ENCODE measurements at regions not wholly inside any gene's neighbourhood (a gene's known extent, or its start where the extent isn't known, plus 50 kb on each side); places are given as distances from the start of the nearest gene placed in this dataset.

DNA sequence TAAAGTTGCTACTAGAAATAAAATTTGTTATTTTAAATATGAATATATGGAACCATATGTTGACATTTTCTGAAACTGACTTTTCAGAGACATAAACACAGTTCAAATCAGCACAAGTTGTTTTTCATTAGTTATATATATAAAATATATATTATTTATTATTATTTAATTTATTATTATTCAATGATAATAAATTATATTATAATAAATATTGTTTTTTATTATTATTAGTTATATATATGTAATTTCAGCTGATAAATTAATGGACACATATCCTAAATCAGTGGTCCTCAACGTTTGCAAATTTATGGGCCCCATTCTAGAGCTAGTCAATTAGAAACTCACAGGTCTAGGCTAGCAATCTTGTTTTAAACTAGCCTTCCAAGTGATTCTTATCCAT lies 809.3 kb downstream of the C4orf33 start:
- H3K9me3 ChIP-seq, result no peaks in the 10 kb centered on the region
- no peak for DNase-seq (ENCODE audit: extremely low spot score in 2 of 2)
- TF ChIP-seq POLR2AphosphoS5 (IDR thresholded peaks at IDR 0.05; ENCODE audit: insufficient read depth in 1 of 2, low read depth in 1 of 2) (no peak), POLR2A (IDR thresholded peaks at IDR 0.05) (no peak)
- TF ChIP-seq, protein P1, sequence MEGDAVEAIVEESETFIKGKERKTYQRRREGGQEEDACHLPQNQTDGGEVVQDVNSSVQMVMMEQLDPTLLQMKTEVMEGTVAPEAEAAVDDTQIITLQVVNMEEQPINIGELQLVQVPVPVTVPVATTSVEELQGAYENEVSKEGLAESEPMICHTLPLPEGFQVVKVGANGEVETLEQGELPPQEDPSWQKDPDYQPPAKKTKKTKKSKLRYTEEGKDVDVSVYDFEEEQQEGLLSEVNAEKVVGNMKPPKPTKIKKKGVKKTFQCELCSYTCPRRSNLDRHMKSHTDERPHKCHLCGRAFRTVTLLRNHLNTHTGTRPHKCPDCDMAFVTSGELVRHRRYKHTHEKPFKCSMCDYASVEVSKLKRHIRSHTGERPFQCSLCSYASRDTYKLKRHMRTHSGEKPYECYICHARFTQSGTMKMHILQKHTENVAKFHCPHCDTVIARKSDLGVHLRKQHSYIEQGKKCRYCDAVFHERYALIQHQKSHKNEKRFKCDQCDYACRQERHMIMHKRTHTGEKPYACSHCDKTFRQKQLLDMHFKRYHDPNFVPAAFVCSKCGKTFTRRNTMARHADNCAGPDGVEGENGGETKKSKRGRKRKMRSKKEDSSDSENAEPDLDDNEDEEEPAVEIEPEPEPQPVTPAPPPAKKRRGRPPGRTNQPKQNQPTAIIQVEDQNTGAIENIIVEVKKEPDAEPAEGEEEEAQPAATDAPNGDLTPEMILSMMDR (IDR thresholded peaks at IDR 0.05), result no peak
- H3K27ac ChIP-seq, result no peak overlapping the region
- no peak overlapping the region for H3K4me3 ChIP-seq
- H3K4me1 ChIP-seq, result no peaks in the 10 kb centered on the region
- intact Hi-C loops (cut with DNase I), result no loop called here
- no peaks in the 10 kb centered on the region for H3K27me3 ChIP-seq
- no peaks in the 10 kb centered on the region for H3K36me3 ChIP-seq

DNA sequence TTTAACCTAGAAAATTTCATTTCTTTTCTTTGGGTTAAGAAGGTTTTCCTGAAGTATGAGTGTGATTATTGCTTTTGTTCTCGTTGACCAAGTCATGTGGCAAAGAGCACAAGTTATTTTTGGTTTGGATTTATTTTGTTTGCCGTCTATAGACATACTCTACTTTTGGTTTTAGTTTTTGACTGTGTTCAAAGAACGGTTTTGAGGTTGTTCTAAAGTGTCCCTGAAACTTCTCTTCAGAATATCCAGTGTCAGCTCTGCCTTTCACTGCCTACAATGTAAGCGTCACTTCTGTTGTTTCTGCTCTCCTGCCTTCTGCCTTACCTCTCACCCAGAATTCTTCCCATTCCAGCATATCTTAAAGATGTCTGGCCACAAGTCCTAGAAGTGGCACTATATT lies 812.2 kb downstream of the C4orf33 start:
- Histone ChIP-seq H3K4me1 (no peaks in the 10 kb centered on the region), H3K4me3 (no peak overlapping the region), H3K9me3 (no peaks in the 10 kb centered on the region), H3K36me3 (no peaks in the 10 kb centered on the region), H3K27ac (no peak overlapping the region), H3K27me3 (no peaks in the 10 kb centered on the region)
- TF ChIP-seq POLR2AphosphoS5 (IDR thresholded peaks at IDR 0.05; ENCODE audit: insufficient read depth in 1 of 2, low read depth in 1 of 2) (no peak), POLR2A (IDR thresholded peaks at IDR 0.05) (no peak)
- TF ChIP-seq, protein P1 (IDR thresholded peaks at IDR 0.05), result no peak
- DNase-seq (ENCODE audit: extremely low spot score in 2 of 2), result no peak
- intact Hi-C loops (cut with DNase I), result no loop called here

DNA sequence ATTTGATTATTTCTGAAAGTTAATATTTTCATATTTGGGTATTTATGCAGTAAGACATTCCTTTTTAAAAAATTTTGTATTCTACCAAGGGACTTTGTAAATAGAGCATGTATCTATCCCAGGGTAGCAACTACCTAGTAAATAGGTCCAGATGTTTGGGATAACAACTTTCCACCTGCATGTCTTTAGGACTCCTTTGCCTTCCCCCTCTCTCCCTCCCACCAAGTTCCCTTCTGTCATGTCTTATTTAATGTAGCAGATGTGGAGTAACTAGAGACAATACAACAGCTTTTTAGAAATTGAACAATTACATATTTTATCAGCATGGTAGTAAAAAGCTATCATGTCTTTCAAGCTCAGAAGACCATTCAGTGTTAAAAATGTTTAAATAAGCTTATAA lies 821.0 kb downstream of the C4orf33 start:
- no peak overlapping the region for H3K4me3 ChIP-seq
- no peak for TF ChIP-seq POLR2A (IDR thresholded peaks at IDR 0.05)
- TF ChIP-seq, protein P1 (IDR thresholded peaks at IDR 0.05), result no peak
- no peak for TF ChIP-seq POLR2AphosphoS5 (IDR thresholded peaks at IDR 0.05; ENCODE audit: insufficient read depth in 1 of 2, low read depth in 1 of 2)
- intact Hi-C loops (cut with DNase I), result no loop called here
- no peaks in the 10 kb centered on the region for H3K9me3 ChIP-seq
- H3K4me1 ChIP-seq, result no peaks in the 10 kb centered on the region
- no peak for DNase-seq (ENCODE audit: extremely low spot score in 2 of 2)
- H3K36me3 ChIP-seq, result no peaks in the 10 kb centered on the region
- H3K27ac ChIP-seq, result no peak overlapping the region
- no peaks in the 10 kb centered on the region for H3K27me3 ChIP-seq

DNA sequence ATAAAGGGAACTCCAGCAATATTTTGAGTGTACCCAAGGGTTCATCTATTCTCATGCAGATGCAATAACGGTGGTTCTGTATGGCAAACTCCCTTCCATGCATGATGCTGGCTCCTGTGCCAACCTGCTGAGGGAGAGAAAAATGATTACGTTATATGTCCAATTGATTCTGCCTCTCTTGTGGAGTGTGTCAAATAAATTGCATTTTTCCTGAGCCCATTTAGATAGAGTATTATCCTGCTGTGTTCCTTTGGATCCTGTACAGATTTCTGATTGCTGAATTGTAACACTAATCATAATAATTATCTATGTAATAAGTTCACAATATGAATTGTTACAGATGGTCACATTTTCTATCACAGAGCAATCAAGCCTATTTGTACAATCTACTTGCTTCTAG lies 821.7 kb downstream of the C4orf33 start:
- no peak overlapping the region for H3K27ac ChIP-seq
- H3K9me3 ChIP-seq, result no peaks in the 10 kb centered on the region
- no peaks in the 10 kb centered on the region for H3K27me3 ChIP-seq
- H3K4me3 ChIP-seq, result no peak overlapping the region
- TF ChIP-seq POLR2AphosphoS5 (IDR thresholded peaks at IDR 0.05; ENCODE audit: insufficient read depth in 1 of 2, low read depth in 1 of 2), result no peak
- TF ChIP-seq, protein P1 (IDR thresholded peaks at IDR 0.05), result no peak
- no peak for TF ChIP-seq POLR2A (IDR thresholded peaks at IDR 0.05)
- intact Hi-C loops (cut with DNase I), result no loop called here
- no peaks in the 10 kb centered on the region for H3K36me3 ChIP-seq
- H3K4me1 ChIP-seq, result no peaks in the 10 kb centered on the region
- DNase-seq (ENCODE audit: extremely low spot score in 2 of 2), result no peak

GRCh38 chr4:129926936-129927335 lies 831.0 kb downstream of the C4orf33 start:
- intact Hi-C loops (cut with DNase I), result loop anchor here (5.0 kb wide), 1 partner anchor 1345 kb away; no protein-coding TSS in a partner anchor
- H3K4me1 ChIP-seq, result no peaks in the 10 kb centered on the region
- no peaks in the 10 kb centered on the region for H3K27me3 ChIP-seq
- no peak overlapping the region for H3K27ac ChIP-seq
- no peak overlapping the region for H3K4me3 ChIP-seq
- DNase-seq (ENCODE audit: extremely low spot score in 2 of 2), result no peak
- H3K36me3 ChIP-seq, result no peaks in the 10 kb centered on the region
- no peaks in the 10 kb centered on the region for H3K9me3 ChIP-seq
- TF ChIP-seq, protein P1 (IDR thresholded peaks at IDR 0.05), result no peak
- TF ChIP-seq POLR2AphosphoS5 (IDR thresholded peaks at IDR 0.05; ENCODE audit: insufficient read depth in 1 of 2, low read depth in 1 of 2) (no peak), POLR2A (IDR thresholded peaks at IDR 0.05) (no peak)

All from vagina (tissue), 2 donors.